HCT116 (cell line): ENCODE measurements at regions not wholly inside any gene's neighbourhood (a gene's known extent, or its start where the extent isn't known, plus 50 kb on each side); places are given as distances from the start of the nearest gene placed in this dataset.

Source experiments
- ATAC-seq: fragments of 200-7000 bp; cut with Tn5 transposase; 2 replicates; pipeline ENCODE4 v1.9.1; 2020; ENCODE audit warnings: mild to moderate bottlenecking, moderate library complexity
- BruUV-seq: library from RNA; stranded (reverse); fragments of 400-500 nt; replicated peaks from 2 replicates; lab custom pipeline; 2021; lab: Mats Ljungman, UMichigan
- CTCF ChIA-PET: fragments of 300-600 bp; sonication (Branson Sonifier 250); formaldehyde crosslinking; loops from one replicate; lab custom pipeline; 2021; ENCODE audit warnings: antibody characterized with exemption; lab: Charles Lee
- POLR2A ChIA-PET: fragments of 300-600, 350-600 bp; sonication (Branson Sonifier 250); formaldehyde crosslinking; loops from one replicate; lab custom pipeline; 2021; ENCODE audit warnings: antibody characterized with exemption; lab: Charles Lee
- RAD21 ChIA-PET, 2 experiments: fragments of 300-600 bp; sonication (Branson Sonifier 250); formaldehyde crosslinking; loops; one replicate each; lab custom pipeline; 2023; ENCODE audit warnings: low total read pairs in 2 of 2; ENCODE audit not compliant: uncharacterized antibody in 2 of 2, unreplicated experiment in 2 of 2, low non-redundant PET in 1 of 2; lab: Charles Lee
- DNase-seq: peaks from one replicate; pipeline ENCODE4 v3.0.0-alpha.2; 2010; ENCODE audit warnings: low read depth, low spot score
- H2AFZ ChIP-seq: fragments of 200-600 bp; shearing (Covaris generic), sonication (generic); 2 replicates; pipeline ENCODE4 v1.6.1; 2017; ENCODE audit warnings: low read depth, mixed run types, mixed read lengths, antibody characterized with exemption, low read length; ENCODE audit not compliant: poor library complexity, severe bottlenecking
- H3K27ac ChIP-seq: 2 replicates; pipeline ENCODE4 v1.5.1; 2012; ENCODE audit warnings: low read depth, low read length
- H3K27me3 ChIP-seq: fragments of 200-600 bp; sonication (generic); 2 replicates; pipeline ENCODE4 v1.6.1; 2016; ENCODE audit warnings: mixed run types, low read length, mixed read lengths; ENCODE audit not compliant: insufficient read depth
- H3K36me3 ChIP-seq, 2 experiments: fragments of 200-500 bp in 1 of 2; fragments of 200-600 bp in 1 of 2; sonication (Bioruptor generic) in 1 of 2; sonication (generic) in 1 of 2; 2 replicates each; pipeline versions ENCODE4 v1.5.1 to v1.6.1; 2014 to 2016; ENCODE audit warnings: low read length in 2 of 2, inconsistent platforms in 1 of 2, mixed read lengths in 1 of 2, mixed run types in 1 of 2; ENCODE audit not compliant: insufficient read depth in 2 of 2, control insufficient read depth in 1 of 2
- H3K4me1 ChIP-seq, 2 experiments: fragments of 200-600 bp in 1 of 2; sonication (generic) in 1 of 2; 2 replicates each; pipeline versions ENCODE4 v1.5.1 to v1.6.1; 2012 to 2017; ENCODE audit warnings: low read length in 2 of 2, inconsistent platforms in 1 of 2, mild to moderate bottlenecking in 1 of 2, mixed read lengths in 1 of 2, mixed run types in 1 of 2, moderate library complexity in 1 of 2; ENCODE audit not compliant: insufficient read depth in 2 of 2, control insufficient read depth in 1 of 2
- H3K4me2 ChIP-seq: fragments of 200-600 bp; sonication (generic); 2 replicates; pipeline ENCODE4 v1.6.1; 2017; ENCODE audit warnings: mixed run types, low read length, mixed read lengths
- H3K4me3 ChIP-seq, 2 experiments: fragments of 200-600 bp in 1 of 2; sonication (generic) in 1 of 2; replicated peaks in 1 of 2; 2 replicates each; pipeline ENCODE4 v1.5.1; 2011 to 2016; ENCODE audit warnings: low read length in 2 of 2, control low read depth in 1 of 2, low read depth in 1 of 2, mild to moderate bottlenecking in 1 of 2, mixed read lengths in 1 of 2, mixed run types in 1 of 2
- H3K79me2 ChIP-seq: fragments of 200-600 bp; sonication (generic); 2 replicates; pipeline ENCODE4 v1.6.1; 2017; ENCODE audit warnings: mild to moderate bottlenecking, mixed run types, low read length, moderate library complexity, mixed read lengths; ENCODE audit not compliant: insufficient read depth
- H3K9ac ChIP-seq: fragments of 200-600 bp; sonication (generic); 2 replicates; pipeline ENCODE4 v1.6.1; 2016; ENCODE audit warnings: low read length, mixed read lengths
- H3K9me2 ChIP-seq: fragments of 200-600 bp; sonication (generic), shearing (Covaris generic); 2 replicates; pipeline ENCODE4 v1.6.1; 2017; ENCODE audit warnings: mixed run types, mild to moderate bottlenecking, moderate library complexity; ENCODE audit not compliant: insufficient read depth
- H3K9me3 ChIP-seq, 2 experiments: fragments of 200-500 bp in 1 of 2; fragments of 200-600 bp in 1 of 2; sonication (Bioruptor generic) in 1 of 2; sonication (generic) in 1 of 2; 2 replicates each; pipeline ENCODE4 v1.6.1; 2014 to 2017; ENCODE audit warnings: low read length in 2 of 2, mixed read lengths in 2 of 2, inconsistent platforms in 1 of 2, low read depth in 1 of 2, mild to moderate bottlenecking in 1 of 2, mixed run types in 1 of 2, moderate library complexity in 1 of 2; ENCODE audit not compliant: control insufficient read depth in 1 of 2, insufficient read depth in 1 of 2
- H4K20me1 ChIP-seq: fragments of 200-600 bp; sonication (generic), shearing (Covaris generic); 2 replicates; pipeline ENCODE4 v1.6.1; 2017; ENCODE audit warnings: mixed run types, mild to moderate bottlenecking, moderate library complexity; ENCODE audit not compliant: insufficient read depth
- ATF3 ChIP-seq: IDR thresholded peaks from 2 replicates; pipeline ENCODE4 v1.6.1; 2012
- CBX3 ChIP-seq: IDR thresholded peaks from 2 replicates; pipeline ENCODE4 v1.6.1; 2012; ENCODE audit warnings: low read depth
- CEBPB ChIP-seq: IDR thresholded peaks from 2 replicates; pipeline ENCODE4 v1.6.1; 2012; ENCODE audit warnings: low read depth
- CTCF ChIP-seq, 3 experiments: fragments of 200-600 bp in 1 of 3; sonication (generic) in 1 of 3; IDR thresholded peaks in 2 of 3; conservative IDR thresholded peaks in 1 of 3; 2 replicates each; pipeline ENCODE4 v1.5.1; 2012 to 2017; ENCODE audit warnings: low read depth in 2 of 3, low read length in 2 of 3, antibody characterized with exemption in 1 of 3, borderline replicate concordance in 1 of 3, control low read depth in 1 of 3, mild to moderate bottlenecking in 1 of 3, mixed read lengths in 1 of 3, mixed run types in 1 of 3, moderate library complexity in 1 of 3; ENCODE audit not compliant: insufficient read depth in 1 of 3
- EGR1 ChIP-seq: IDR thresholded peaks from 2 replicates; pipeline ENCODE4 v1.6.1; 2012; ENCODE audit warnings: low read depth
- ELF1 ChIP-seq: IDR thresholded peaks from 2 replicates; pipeline ENCODE4 v1.6.1; 2012; ENCODE audit warnings: low read depth, borderline replicate concordance
- EZH2 ChIP-seq: fragments of 200-600 bp; sonication (generic); IDR thresholded peaks from 2 replicates; pipeline ENCODE4 v1.6.1; 2017; ENCODE audit warnings: antibody characterized with exemption, mixed run types
- EZH2phosphoT487 ChIP-seq: fragments of 200-600 bp; IDR thresholded peaks from 2 replicates; pipeline ENCODE4 v1.6.1; 2018; ENCODE audit warnings: antibody characterized with exemption, borderline replicate concordance
- FOSL1 ChIP-seq: IDR thresholded peaks from 2 replicates; pipeline ENCODE4 v1.6.1; 2012; ENCODE audit warnings: low read depth
- JUND ChIP-seq: IDR thresholded peaks from 2 replicates; pipeline ENCODE4 v1.6.1; 2012
- MAX ChIP-seq: IDR thresholded peaks from 2 replicates; pipeline ENCODE4 v1.6.1; 2012
- POLR2A ChIP-seq: IDR thresholded peaks from 2 replicates; pipeline ENCODE4 v1.7.0; 2011; ENCODE audit warnings: borderline replicate concordance; ENCODE audit not compliant: insufficient read depth, insufficient read length; ENCODE audit errors: extremely low read depth
- POLR2AphosphoS5 ChIP-seq: IDR thresholded peaks from 2 replicates; pipeline ENCODE4 v1.6.1; 2011; ENCODE audit warnings: mild to moderate bottlenecking, low read depth, low read length, moderate library complexity
- RAD21 ChIP-seq: IDR thresholded peaks from 2 replicates; pipeline ENCODE4 v1.6.1; 2012; ENCODE audit warnings: low read depth, mild to moderate bottlenecking
- SIN3A ChIP-seq: IDR thresholded peaks from 2 replicates; pipeline ENCODE4 v1.6.1; 2012; ENCODE audit warnings: low read depth
- SP1 ChIP-seq: IDR thresholded peaks from 2 replicates; pipeline ENCODE4 v1.6.1; 2012; ENCODE audit warnings: low read depth
- SRF ChIP-seq: IDR thresholded peaks from 2 replicates; pipeline ENCODE4 v1.6.1; 2012; ENCODE audit warnings: low read depth
- TCF7L2 ChIP-seq: IDR thresholded peaks from 2 replicates; pipeline ENCODE4 v1.7.0; 2011; ENCODE audit warnings: borderline replicate concordance, inconsistent platforms; ENCODE audit not compliant: insufficient read depth, insufficient read length; ENCODE audit errors: extremely low read depth
- YY1 ChIP-seq: IDR thresholded peaks from 2 replicates; pipeline ENCODE4 v1.6.1; 2011; ENCODE audit warnings: low read length, low read depth, moderate library complexity, mild to moderate bottlenecking; ENCODE audit not compliant: insufficient replicate concordance; ENCODE audit errors: extremely low read depth
- ZFX ChIP-seq: fragments of 450-650 bp; IDR thresholded peaks from 2 replicates; pipeline ENCODE4 v1.6.1; 2017
- ZNF274 ChIP-seq: fragments of 200-500 bp; sonication (Bioruptor generic); IDR thresholded peaks from 2 replicates; pipeline ENCODE4 v1.6.1; 2014; ENCODE audit warnings: mild to moderate bottlenecking, low read depth, low read length, inconsistent platforms
- intact Hi-C: fragments of 100-400 bp; cut with micrococcal nuclease; formaldehyde crosslinking; loops from 2 replicates; pipeline ENCODE4 v1.10.0; 2022

- ChIA-PET CTCF (no interaction called here), RAD21 (no interaction called here)
- no peaks in the 10 kb centered on the region for H3K9me2 ChIP-seq
- no peaks in the 10 kb centered on the region for H3K9me3 ChIP-seq
- no TSS peak for BruUV-seq
- H3K4me2 ChIP-seq = no peak overlapping the region
- intact Hi-C loops = no loop called here
- no peak overlapping the region for H3K4me3 ChIP-seq
- TF ChIP-seq POLR2AphosphoS5 (no peak), ZNF274 (no peak), CEBPB (no peak), POLR2A (no peak), FOSL1 (no peak), ATF3 (no peak), EZH2 (no peak), YY1 (no peak), EGR1 (no peak)
- TF ChIP-seq, all 23 proteins: peak for 0
- no peak for DNase-seq
- Histone ChIP-seq H3K4me1 (no peaks in the 10 kb centered on the region), H3K36me3 (no peaks in the 10 kb centered on the region), H3K79me2 (no peaks in the 10 kb centered on the region), H2AFZ (no peak overlapping the region), H3K9ac (no peak overlapping the region), H4K20me1 (no peaks in the 10 kb centered on the region), H3K27me3 (no peaks in the 10 kb centered on the region), H3K27ac (no peak overlapping the region)
- POLR2A ChIA-PET = no interaction called here
- no peak for ATAC-seq
Measured at GRCh38 chr18:30486856-30487255, 555.7 kb downstream of the DSC3 start.

GRCh38 chr18:30485078-30485477 lies 557.5 kb downstream of the DSC3 start:
- ChIA-PET POLR2A (no interaction called here), CTCF (no interaction called here), RAD21 (no interaction called here)
- no peaks in the 10 kb centered on the region for H3K27me3 ChIP-seq
- no peaks in the 10 kb centered on the region for H3K9me3 ChIP-seq
- no peak for ATAC-seq
- H3K27ac ChIP-seq = no peak overlapping the region
- no peaks in the 10 kb centered on the region for H3K4me1 ChIP-seq
- no peaks in the 10 kb centered on the region for H3K9me2 ChIP-seq
- intact Hi-C loops = no loop called here
- no TSS peak for BruUV-seq
- H3K79me2 ChIP-seq = no peaks in the 10 kb centered on the region
- no peak overlapping the region for H3K9ac ChIP-seq
- H2AFZ ChIP-seq = no peak overlapping the region
- H3K4me2 ChIP-seq = no peak overlapping the region
- H3K4me3 ChIP-seq = no peak overlapping the region
- H4K20me1 ChIP-seq = no peaks in the 10 kb centered on the region
- H3K36me3 ChIP-seq = no peaks in the 10 kb centered on the region
- DNase-seq = no peak
- no peak for TF ChIP-seq EZH2phosphoT487
- TF ChIP-seq FOSL1 = no peak
- no peak for TF ChIP-seq CEBPB
- no peak for TF ChIP-seq SP1
- TF ChIP-seq CBX3 = no peak
- TF ChIP-seq MAX = no peak
- TF ChIP-seq CTCF (IDR thresholded peaks at IDR 0.05 in 2 of 3, conservative IDR thresholded peaks at IDR 0.05 in 1 of 3; ENCODE audit: borderline replicate concordance in 1 of 3, insufficient read depth in 1 of 3, low read depth in 2 of 3, low read length in 2 of 3) = no peak
- TF ChIP-seq YY1 = no peak
- TF ChIP-seq ZFX = no peak
- no peak for TF ChIP-seq POLR2AphosphoS5
- no peak for TF ChIP-seq RAD21
- no peak for TF ChIP-seq SRF
- no peak for TF ChIP-seq SIN3A
- no peak for TF ChIP-seq ATF3
- TF ChIP-seq ELF1 = no peak
- no peak for TF ChIP-seq TCF7L2
- TF ChIP-seq JUND = no peak
